GM12873 (cell line): ENCODE measurements at regions not wholly inside any gene's neighbourhood (a gene's known extent, or its start where the extent isn't known, plus 50 kb on each side); places are given as distances from the start of the nearest gene placed in this dataset.

Experiments
- TF ChIP-seq, protein P1 (sequence below): IDR thresholded peaks from 2 replicates; pipeline ENCODE4 v1.5.1; 2012; ENCODE audit warnings: low read depth, mild to moderate bottlenecking, moderate library complexity, low read length, control low read depth; ENCODE audit not compliant: insufficient read depth; ENCODE audit errors: missing control alignments

DNA sequence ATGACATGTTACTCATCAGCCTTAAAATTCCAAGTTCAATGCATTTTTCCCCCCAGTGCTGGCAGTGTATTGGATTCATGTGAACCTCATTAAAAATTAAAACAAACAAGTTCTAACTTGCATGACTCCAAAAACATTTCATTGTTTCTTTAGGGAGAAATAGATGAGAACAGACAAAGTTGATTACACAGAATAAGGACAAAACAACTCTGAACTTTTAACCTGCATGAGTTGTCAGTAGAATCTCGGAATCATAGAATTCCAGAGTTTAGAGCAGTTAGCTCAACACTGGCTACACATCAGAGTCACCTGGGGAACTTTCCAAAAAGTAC is 127.5 kb downstream of the TMX1 start:
- TF ChIP-seq, protein P1, sequence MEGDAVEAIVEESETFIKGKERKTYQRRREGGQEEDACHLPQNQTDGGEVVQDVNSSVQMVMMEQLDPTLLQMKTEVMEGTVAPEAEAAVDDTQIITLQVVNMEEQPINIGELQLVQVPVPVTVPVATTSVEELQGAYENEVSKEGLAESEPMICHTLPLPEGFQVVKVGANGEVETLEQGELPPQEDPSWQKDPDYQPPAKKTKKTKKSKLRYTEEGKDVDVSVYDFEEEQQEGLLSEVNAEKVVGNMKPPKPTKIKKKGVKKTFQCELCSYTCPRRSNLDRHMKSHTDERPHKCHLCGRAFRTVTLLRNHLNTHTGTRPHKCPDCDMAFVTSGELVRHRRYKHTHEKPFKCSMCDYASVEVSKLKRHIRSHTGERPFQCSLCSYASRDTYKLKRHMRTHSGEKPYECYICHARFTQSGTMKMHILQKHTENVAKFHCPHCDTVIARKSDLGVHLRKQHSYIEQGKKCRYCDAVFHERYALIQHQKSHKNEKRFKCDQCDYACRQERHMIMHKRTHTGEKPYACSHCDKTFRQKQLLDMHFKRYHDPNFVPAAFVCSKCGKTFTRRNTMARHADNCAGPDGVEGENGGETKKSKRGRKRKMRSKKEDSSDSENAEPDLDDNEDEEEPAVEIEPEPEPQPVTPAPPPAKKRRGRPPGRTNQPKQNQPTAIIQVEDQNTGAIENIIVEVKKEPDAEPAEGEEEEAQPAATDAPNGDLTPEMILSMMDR, result no peak

DNA sequence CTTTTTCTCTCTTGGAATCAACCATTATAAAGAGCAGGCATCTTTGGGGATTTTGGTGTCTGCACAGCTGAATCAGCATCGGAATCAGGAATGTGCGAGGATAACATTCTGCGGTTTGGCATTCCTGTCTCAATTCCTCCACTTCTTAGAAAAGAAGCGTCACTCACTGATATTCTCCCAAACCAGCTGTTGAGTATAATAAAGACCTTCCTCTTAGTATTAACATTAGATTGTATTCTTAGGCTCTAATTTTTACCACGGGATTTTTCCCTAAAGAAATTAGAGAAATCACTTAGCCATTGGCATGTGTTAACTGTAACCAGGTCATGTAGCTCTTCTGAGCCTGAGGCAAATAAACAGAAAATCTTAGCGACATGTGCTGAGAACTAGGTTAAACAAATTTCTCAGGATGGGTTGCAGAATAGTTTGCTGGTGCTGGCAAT is 128.7 kb downstream of the TMX1 start:
- TF ChIP-seq, protein P1, result no peak

DNA sequence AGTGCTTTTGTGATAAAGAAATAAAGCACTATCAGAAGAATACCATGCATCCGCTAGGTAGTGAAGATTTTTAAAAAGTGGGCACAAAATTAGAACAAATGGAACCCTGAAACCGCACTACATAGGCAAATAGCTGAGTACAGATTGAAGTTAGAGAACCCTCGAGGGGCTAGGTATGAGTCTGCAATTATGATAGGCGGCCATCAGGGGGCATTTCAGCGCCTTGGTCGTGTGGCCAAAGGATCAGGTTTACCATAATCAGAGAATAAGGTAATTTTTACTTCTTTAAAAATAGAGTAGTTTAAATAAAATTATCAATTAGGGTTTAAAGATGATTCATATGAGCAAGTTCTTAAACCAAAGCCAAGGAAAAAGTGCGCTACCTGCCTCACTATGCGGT is 129.8 kb downstream of the TMX1 start:
- TF ChIP-seq, protein P1, result peak; percentile 55

DNA sequence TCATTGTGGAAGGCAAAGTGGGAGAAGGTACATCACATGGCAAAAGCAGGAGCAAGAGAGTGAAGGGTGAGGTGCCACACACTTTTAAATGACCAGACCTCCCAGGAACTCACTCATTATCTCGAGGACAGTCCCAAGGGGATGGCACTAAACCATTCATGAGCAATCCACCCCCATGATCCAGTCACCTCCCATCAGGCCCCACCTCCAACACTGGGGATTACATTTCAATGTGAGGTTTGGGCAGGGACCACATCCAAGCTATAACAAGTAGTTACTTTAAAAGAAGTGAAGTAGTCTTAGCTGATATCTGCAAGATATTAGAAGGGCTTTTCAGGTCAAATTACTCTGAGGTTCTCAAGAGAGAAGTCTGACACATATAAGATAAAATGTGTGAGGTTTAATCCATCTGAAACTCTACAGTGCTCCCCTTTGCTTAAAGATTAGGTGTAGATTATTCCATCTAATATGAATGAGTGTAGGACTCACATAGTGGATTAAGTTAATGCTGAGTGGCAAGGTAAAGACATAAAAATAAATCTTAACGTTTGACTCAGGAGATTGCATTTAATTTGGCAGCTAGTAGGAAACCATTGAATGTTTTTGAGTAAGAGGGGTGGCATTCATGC is 130.8 kb downstream of the TMX1 start:
- TF ChIP-seq, protein P1, result no peak

DNA sequence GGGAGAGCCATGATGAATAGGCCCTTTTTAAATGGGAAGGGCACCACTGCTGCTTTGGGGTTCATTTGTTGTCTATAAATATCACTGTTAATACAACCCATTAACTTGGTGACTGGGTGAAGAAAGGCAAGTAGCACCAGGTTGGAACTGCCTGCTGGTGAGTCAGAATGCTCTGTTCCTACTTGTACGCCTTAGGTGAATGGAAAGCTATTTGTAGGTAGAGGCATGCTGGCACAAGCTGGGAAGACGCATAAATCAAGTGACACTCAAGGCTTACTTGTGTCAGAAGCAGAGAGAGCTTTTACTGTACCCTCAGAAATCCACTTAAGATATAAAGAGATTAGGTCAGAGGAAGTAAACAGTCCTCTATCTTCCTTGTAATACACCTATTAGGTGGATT is 142.5 kb downstream of the TMX1 start:
- TF ChIP-seq, protein P1, result no peak

DNA sequence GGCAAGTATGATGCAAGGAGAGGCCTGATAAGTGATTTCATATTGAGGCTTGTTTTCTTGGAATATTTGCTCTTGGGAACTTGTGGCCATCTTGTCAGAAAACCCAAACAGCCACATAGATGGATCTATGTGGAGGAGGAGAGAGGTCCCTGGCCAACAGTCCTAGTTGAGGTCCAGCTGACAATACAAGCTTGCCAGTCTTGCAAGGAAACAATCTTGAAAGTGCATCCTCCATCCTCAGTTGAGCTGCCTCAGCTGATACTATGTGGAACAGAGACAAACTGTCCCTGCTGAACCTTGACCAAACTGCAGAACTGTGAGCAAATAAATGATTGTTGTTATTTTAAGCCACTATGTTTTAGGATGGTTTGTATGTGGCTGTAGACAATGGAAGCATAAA is 146.4 kb downstream of the TMX1 start:
- TF ChIP-seq, protein P1, result no peak

DNA sequence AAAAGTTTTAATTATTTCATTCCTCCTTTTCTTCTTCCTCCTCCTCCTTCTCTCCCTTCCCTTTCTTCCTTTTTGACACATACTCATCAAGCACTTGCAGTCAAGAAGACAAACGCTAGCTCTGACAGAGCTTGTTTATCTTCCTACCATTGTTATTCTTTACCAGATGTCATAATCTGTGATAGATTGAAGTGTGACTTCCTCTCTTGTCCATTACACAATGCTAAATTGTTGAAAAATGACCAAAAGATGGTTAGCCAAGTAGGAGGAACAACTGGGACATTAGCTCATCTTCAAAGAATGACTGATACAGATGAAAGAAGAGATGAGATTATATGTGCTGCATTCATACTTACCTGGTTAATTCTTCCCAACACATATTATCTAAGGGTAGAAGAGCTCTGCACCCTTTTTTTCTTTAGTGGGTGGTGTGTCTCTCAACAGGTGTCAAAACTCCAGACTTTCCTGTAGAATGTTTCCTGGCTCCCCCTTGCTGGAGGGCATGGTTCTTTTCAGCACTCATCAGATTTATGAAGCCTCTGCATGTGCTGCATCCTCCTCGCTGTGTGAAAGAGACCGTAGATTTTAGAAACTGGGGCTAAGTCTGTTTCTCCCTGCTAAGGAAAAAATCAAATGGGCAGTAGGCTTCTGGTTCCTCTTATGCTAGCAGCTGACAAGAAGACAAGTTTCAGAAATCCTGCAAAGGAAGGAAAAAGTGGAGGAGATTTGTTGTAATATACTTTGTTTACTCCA is 147.1 kb downstream of the TMX1 start:
- TF ChIP-seq, protein P1, result no peak
